HG03565 (cell line): ENCODE measurements at regions not wholly inside any gene's neighbourhood (a gene's known extent, or its start where the extent isn't known, plus 50 kb on each side); places are given as distances from the start of the nearest gene placed in this dataset.

ENCODE experiments used
- ATAC-seq: cut with Tn5 transposase; IDR thresholded peaks from one replicate; pipeline ENCODE4 v1.9.1; 2021; ENCODE audit warnings: mild to moderate bottlenecking, moderate library complexity; ENCODE audit not compliant: unreplicated experiment

DNA sequence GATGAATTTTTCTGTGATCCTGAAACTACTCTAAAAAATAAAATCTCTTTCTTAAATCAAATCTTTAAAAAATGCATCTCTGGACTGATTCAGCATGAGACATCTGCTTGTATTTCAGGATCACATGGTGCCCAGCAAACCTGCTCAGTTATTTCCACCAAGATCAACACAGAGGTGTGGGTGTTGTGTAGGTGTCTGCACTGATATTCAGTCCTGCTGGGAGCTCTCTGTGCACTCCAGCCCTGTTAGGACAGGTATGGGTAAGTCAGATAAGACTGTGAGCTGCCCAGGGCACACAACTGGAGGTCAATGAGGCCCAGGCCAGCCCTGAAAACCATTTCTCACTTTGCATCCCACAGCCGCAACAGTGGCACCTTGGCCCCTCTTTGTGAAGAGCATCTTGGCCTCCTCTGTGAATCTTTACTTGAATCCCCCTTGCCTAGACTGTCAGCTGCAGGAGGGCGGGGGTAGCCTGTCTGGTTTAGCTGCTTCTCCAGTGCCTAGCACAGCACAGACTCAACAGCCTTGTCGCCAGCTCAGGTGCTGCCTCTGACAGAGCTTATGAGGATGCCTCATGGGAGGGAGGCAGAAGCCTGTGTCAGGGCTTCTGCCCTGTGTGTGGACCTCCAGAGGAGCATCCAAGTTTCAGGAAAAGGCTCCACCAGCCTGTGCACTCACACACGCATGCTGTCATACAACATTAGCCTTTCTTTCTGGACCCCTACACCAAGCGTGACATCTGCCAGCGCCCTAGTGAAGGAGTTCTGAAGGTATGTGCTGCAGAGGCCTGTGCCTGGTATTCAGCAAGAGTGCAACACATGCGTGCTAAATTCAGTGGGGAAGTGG is 187.6 kb upstream of the CST7 start:
- ATAC-seq, result no peak

DNA sequence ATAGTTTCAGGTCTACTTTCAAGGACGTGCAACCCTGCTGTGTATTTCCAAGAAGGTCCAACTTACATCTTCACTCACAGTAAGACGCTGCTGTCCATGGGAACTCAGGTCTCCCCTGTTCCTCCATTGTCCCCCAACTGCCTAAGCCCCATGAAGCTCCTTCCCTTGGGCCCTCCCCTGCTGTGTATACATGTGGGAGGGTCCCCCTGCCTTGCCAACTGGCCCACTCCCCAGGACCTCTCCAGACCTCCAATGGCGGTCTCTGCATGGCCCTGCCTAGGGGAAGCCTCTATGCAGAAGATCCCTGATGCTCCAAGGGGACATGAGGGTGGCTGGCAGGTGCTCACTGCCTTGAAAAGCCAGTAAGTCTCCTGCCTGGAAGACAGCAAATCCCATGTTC is 186.7 kb upstream of the CST7 start:
- ATAC-seq, result no peak

DNA sequence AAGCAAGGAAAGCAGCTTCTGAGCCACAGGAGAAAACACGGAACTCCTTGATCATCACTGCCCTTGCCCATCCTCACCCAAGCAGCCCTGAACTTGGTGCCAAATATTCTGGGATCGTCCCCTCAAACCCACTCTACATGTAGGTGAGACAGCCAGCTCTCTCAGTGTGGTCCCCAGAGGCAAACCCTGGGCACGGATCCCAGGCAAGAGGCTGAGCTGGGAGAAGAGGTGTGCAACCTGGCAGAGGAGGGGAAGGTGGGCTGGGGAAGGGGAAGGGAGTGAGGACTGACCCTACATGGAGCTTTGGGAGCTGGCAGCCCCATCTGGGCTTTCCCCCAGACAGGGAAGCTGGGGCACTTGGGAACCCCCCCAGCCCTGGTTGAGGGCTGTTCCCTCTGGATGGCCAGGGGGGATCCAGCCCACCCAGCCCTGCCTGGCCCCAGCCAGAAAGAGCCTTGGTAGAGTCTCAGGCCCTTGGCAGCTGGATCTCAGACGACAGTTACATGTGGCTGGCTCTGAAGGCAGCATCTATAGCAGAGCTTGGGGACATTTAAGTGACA is 186.2 kb upstream of the CST7 start:
- no peak for ATAC-seq

DNA sequence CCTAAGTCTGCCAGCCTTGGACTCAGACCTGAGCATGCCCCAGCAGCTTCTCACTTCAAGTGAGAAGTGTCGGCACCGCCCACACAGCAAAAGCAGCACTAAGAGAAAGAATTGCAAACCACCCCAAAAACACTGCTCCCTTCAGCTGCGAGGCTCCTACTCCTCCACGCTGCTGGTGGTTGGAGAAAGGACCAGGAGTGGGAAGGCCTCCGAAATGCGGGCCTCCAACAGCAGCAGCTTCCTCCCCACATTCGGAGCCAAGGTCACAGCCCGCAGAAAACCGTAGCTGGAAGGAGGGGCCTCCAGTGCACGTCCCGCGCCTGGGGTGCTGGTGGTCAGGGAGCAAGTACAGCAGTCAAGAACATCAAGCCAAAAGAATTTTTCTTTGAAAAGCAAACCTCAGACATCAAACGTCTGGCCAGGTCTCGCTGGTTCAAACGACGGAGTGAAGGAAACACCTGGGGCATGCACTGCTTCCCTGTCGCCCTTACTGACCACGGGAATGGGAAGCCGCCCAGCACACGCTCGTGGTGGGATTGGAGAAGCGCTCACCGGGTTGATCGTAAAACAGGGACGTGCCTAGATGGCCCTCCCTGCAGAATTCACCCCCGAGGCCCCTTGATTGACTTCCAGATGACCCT is 185.6 kb upstream of the CST7 start:
- ATAC-seq, result no peak

- no peak for ATAC-seq
Measured at GRCh38 chr20:24764027-24764793, 184.9 kb upstream of the CST7 start.

DNA sequence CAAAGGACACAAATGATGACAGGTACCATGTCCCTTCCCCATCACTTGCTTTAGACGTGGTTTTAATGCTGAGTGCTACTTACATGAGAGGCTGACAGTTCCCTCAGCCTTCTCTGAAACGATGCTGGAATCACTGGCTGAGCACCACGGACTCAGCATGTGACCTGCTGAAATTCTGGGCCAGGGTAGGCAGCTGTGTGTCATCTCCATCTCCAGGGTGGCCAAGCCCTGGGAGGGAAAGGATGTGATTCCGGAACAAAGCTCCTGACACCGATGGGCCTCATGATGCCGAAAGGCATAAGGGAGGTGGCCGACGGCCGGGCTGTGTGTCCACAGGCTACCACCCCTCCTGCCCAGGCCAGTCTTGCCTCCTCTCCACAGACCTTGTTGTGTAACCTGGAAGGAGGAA is 184.3 kb upstream of the CST7 start:
- no peak for ATAC-seq

- ATAC-seq, result no peak
Measured at GRCh38 chr20:24765316-24766142, 183.5 kb upstream of the CST7 start.

- no peak for ATAC-seq
Measured at GRCh38 chr20:24766143-24766527, 182.9 kb upstream of the CST7 start.

DNA sequence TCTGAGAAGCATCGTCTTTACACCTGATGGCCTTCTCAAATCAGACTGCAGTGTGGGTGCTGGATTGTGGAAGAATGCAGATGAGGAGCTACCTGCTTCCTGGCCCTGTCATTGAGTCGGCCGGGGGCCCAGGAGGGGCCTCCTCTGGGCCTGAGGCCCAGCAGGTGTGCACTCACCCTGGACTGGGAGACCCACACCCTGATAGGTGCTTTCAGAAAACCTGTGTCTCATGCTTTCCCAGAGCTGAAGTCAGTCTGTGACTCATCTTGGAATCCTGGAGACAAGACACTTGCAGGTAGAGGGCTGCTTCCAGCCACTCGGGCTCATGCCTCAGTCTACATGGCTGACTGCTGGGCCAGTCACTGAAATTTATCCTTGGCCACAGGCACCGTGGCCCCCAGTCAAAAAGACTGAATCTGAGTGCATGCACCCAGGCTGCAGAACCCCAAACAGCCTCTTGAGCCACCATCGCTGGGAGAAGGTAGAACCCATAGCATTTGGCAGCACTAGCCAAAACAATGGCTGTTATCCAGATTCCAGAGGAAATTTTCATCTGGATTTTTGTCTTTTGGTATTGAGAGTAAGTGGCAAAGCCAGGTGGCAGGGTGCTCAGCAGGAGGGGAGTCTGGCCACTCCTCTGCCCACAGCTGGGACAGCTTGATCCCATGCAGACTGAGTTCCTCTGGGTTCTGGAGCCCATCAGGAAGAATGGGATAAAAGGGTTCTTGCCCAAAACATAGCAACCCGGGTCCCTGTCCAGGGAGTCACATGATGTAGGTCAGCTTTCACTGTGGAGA is 182.0 kb upstream of the CST7 start:
- ATAC-seq, result no peak

GRCh38 chr20:24767623-24768100 is 181.4 kb upstream of the CST7 start:
- ATAC-seq, result no peak

DNA sequence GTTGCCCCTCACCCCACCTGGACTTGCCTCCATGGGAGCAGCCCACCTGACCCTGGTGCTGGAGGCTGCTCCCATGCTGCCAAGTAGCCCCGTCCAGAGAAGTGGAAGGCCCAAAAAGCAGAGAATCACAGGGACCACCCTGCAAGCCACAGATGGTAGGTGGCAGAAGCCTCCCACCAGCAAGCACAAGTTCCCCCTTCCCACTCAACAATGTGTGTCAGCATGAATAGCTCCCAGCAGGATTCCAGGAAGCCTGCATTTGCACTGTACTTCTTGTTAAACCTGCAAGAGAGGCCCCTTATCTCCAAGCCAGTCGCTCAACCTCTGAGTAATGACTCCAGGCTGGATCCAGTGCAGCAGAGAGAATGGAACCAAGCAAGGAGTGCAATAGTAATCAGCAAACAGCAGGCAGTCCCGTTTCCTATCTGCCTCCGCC is 180.8 kb upstream of the CST7 start:
- no peak for ATAC-seq

DNA sequence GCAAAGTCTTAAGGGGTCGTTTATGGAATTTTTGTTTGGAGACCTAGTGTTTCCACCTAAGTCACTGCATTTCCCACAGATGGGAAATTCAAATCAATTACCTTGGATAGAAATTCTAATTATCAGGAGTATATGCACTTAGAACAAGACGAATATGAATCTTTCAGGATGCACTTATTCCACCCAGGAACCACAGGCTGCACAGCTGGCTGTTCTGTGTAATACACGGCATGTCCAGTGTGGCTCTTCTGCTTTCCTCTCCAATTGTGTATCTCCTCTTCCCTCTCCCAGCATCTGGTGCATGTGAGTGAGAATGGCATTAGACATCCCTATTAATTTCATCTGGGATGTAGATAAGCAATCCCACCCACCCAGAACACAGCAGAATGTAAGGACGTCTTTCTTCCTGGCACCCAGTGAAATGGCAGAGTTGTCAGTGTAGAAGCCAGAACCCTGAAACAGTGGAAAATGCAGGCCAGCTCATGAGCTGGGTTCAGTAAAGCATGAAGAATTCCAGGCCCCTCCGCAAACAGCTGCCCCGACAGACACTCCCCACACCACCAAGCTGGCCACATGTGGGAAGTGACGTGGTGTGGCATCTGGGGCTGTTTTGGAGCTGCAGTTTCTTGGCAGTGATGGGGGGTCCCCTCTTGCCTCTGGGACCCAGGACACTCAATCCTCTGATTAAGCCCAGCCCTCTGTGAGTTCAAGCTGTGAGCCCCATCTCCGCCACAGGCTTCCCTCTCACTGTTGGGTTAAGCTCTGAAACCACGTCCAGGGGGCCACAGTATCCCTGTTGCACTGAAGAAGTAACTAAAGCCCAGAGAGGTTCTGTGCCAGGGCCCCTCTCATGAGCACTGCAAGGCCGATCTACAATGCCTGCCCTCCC is 180.1 kb upstream of the CST7 start:
- ATAC-seq, result no peak

- no peak for ATAC-seq
Measured at GRCh38 chr20:24769878-24770627, 179.0 kb upstream of the CST7 start.

DNA sequence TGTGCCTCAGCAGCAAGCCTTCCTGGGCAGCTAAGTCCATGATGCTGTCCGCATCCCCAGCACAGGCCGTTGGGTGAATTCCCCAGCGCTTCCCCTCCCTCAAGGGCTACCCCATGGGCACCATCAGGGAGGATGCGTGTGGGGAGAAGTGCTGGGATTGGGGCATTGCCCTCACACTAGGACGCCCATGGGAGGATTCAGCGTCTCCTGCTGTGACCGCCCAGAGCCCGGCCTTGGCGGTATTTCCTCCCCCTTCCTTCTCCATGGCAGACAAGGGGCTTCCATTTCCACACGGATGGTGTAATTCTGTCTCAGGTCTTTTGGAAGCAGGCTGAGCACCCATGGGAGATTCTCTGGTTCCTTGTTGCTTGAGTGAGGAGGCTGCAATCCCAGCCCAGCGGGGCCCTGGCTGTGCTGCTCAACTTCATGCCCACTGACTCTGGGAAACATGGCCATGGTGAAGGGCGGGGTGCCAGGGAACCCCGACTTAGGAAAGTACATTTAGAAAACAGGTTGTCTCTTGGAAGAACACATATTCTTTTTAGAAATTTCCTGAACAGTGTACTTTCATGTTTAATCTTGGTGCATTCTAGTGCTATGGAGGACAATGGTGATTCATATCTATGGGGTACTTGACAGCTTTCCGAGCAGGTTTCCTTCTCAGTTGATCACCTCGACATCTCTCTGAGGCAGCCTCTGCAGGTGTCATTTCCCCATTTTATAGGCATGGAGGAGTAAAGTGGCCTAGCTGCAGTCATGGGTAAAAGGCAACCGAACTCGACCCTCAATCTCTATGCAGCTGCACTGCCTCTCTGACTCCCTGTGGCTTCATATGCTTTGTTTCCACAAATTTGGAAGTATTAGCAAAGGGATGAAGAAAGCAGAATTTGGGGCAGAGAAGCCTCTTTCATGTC is 178.2 kb upstream of the CST7 start:
- no peak for ATAC-seq

DNA sequence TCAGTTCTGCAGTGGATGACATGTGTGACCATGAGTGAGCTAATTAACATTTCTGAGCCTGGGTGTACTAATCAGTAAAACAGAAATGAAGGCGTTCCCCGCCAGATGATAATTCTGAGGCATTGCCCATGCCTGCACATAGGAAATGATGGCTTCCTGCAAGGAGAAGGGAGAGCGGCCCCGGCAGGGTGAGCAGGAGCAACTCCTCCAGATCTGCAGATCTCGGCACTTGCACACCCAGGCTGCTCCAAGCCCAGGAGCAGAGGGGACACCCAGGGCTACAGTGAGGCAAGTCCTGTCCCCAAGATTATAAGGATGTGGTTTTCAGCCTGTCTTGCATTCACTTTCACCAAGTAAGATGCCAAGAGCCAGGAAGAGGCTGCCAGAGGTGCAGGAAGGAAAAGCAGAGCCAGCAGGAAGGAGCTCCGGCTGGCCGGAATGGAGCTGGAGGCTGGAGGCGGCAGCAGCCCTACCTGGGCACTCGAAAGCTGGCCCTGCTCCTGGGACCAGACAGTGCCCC is 177.5 kb upstream of the CST7 start:
- no peak for ATAC-seq

DNA sequence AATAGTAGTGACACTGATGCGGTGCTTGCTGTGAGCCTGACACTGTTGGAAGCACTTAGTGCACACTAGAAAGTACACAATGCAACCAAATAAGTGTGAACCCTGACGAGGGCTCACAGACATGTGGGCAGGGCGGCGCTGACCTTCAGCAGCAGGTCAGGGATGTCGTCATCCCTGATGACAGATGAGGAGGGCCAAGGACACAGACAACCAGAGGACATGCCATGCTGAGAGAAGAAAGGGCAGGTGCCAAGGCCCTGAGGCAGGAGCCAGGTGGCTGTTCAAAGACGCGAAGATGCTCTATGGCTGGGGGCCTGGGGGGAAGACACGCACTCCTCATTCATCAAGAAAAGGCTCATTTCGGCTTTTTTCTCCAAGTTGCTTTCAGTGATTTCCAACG is 176.4 kb upstream of the CST7 start:
- ATAC-seq, result no peak

GRCh38 chr20:24773168-24773567 is 175.9 kb upstream of the CST7 start:
- no peak for ATAC-seq
